ENCODE measurements at regions not wholly inside any gene's neighbourhood (a gene's known extent, or its start where the extent isn't known, plus 50 kb on each side); places are given as distances from the start of the nearest gene placed in this dataset.

- TF ChIP-seq CTCF (IDR thresholded peaks at IDR 0.05) (no peak), POLR2A (IDR thresholded peaks at IDR 0.05) (no peak)
These were observed 559.8 kb downstream of the NPHP4 start for GRCh38 chr1:5432436-5432835.

Data from prostate gland (tissue), 2 donors.